Thoracic aorta (tissue), 2 donors: ENCODE measurements at regions not wholly inside any gene's neighbourhood (a gene's known extent, or its start where the extent isn't known, plus 50 kb on each side); places are given as distances from the start of the nearest gene placed in this dataset.

Source experiments
- ATAC-seq: fragments of 150-250 bp; one replicate; pipeline ENCODE4 v1.8.0; 2017; ENCODE audit warnings: low read depth; ENCODE audit not compliant: insufficient number of reproducible peaks, low FRiP score
- DNase-seq: peaks from one replicate; pipeline ENCODE4 v3.0.0-alpha.2; 2020; ENCODE audit warnings: low spot score
- H3K27ac ChIP-seq, 2 donors: fragments of 200-600 bp; sonication (generic); 1 replicate in 1 of 2; 2 replicates in 1 of 2; pipeline ENCODE4 v1.5.1; 2016; ENCODE audit warnings: mild to moderate bottlenecking in 2 of 2, moderate library complexity in 2 of 2
- H3K27me3 ChIP-seq: fragments of 200-600 bp; sonication (generic); replicated peaks from 2 replicates; pipeline ENCODE4 v1.6.0; 2016; ENCODE audit warnings: mild to moderate bottlenecking; ENCODE audit not compliant: insufficient read depth
- H3K36me3 ChIP-seq: fragments of 200-600 bp; sonication (generic); one replicate; pipeline ENCODE4 v1.5.1; 2016
- H3K4me1 ChIP-seq, 2 donors: fragments of 200-600 bp; sonication (generic); 1 replicate in 1 of 2; 2 replicates in 1 of 2; pipeline versions ENCODE4 v1.5.1 to v1.6.0; 2016; ENCODE audit warnings: low read depth in 2 of 2, mild to moderate bottlenecking in 1 of 2; ENCODE audit not compliant: control insufficient read depth in 1 of 2
- H3K4me3 ChIP-seq: fragments of 200-600 bp; sonication (generic); 2 replicates; pipeline ENCODE4 v1.5.1; 2016; ENCODE audit warnings: mild to moderate bottlenecking
- H3K9me3 ChIP-seq: fragments of 200-600 bp; sonication (generic); 2 replicates; pipeline ENCODE4 v1.5.1; 2016
- TF ChIP-seq, protein P1 (sequence below): fragments of 200-600 bp; sonication (generic); IDR thresholded peaks from one replicate; pipeline ENCODE4 v1.5.1; 2019; ENCODE audit warnings: antibody characterized with exemption

GRCh38 chr5:61966296-61966955 lies 339.6 kb upstream of the KIF2A start:
- Histone ChIP-seq H3K36me3 (no peaks in the 10 kb centered on the region), H3K27ac (no peak overlapping the region), H3K4me3 (no peak overlapping the region), H3K9me3 (no peaks in the 10 kb centered on the region), H3K4me1 (no peaks in the 10 kb centered on the region), H3K27me3 (no peaks in the 10 kb centered on the region)
- TF ChIP-seq, protein P1, sequence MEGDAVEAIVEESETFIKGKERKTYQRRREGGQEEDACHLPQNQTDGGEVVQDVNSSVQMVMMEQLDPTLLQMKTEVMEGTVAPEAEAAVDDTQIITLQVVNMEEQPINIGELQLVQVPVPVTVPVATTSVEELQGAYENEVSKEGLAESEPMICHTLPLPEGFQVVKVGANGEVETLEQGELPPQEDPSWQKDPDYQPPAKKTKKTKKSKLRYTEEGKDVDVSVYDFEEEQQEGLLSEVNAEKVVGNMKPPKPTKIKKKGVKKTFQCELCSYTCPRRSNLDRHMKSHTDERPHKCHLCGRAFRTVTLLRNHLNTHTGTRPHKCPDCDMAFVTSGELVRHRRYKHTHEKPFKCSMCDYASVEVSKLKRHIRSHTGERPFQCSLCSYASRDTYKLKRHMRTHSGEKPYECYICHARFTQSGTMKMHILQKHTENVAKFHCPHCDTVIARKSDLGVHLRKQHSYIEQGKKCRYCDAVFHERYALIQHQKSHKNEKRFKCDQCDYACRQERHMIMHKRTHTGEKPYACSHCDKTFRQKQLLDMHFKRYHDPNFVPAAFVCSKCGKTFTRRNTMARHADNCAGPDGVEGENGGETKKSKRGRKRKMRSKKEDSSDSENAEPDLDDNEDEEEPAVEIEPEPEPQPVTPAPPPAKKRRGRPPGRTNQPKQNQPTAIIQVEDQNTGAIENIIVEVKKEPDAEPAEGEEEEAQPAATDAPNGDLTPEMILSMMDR = no peak
- ATAC-seq = no peak
- DNase-seq = no peak

- Histone ChIP-seq H3K9me3 (no peaks in the 10 kb centered on the region), H3K4me3 (no peak overlapping the region), H3K4me1 (no peaks in the 10 kb centered on the region), H3K27me3 (no peaks in the 10 kb centered on the region), H3K27ac (no peak overlapping the region), H3K36me3 (no peaks in the 10 kb centered on the region)
- no peak for DNase-seq
- TF ChIP-seq, protein P1 = no peak
- ATAC-seq = no peak
Observed at GRCh38 chr5:61966997-61967396, 339.0 kb upstream of the KIF2A start.

DNA sequence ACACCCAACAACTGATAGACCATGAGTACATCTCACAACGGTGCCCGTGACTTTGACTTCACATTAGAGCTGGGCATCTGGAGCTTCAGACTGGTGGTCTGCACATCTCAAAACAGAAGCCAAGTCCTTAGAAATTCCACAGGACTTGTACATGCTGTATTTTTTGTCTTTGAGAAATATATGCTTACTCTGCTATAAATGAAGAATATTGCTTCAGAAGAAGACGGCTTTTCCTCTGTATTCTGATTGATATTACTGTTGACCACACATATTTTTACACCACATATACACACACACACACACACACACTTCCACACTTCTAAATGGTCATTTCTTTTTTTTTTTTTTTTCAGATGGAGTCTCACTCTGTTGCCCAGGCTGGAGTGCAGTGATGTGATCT lies 338.3 kb upstream of the KIF2A start:
- no peak for DNase-seq
- Histone ChIP-seq H3K4me1 (no peaks in the 10 kb centered on the region), H3K27ac (no peak overlapping the region), H3K4me3 (no peak overlapping the region), H3K9me3 (no peaks in the 10 kb centered on the region), H3K36me3 (no peaks in the 10 kb centered on the region), H3K27me3 (no peaks in the 10 kb centered on the region)
- TF ChIP-seq, protein P1 = no peak
- no peak for ATAC-seq

DNA sequence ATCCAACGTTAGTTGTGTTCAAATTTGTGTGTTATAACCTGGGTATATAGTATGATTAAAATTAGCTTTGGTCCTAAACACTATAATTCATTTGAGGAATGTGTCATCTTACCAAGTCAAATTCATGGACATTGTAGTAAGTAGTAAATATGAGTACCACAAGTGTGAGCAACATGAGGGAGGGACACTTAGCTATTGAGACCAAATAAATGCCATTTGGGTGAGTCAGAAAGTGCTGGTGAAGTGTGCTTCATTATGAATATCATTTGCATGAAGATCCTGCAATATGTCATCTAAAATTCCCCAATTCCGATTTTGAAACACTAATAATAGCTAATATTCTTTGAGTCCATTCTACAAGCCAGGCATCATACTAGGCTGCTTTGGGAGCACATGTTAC lies 336.7 kb upstream of the KIF2A start:
- H3K27ac ChIP-seq = no peak overlapping the region
- ATAC-seq = no peak

GRCh38 chr5:61969755-61970154 lies 336.3 kb upstream of the KIF2A start:
- Histone ChIP-seq H3K4me1 (no peaks in the 10 kb centered on the region), H3K9me3 (no peaks in the 10 kb centered on the region), H3K4me3 (no peak overlapping the region), H3K27ac (no peak overlapping the region), H3K27me3 (no peaks in the 10 kb centered on the region), H3K36me3 (no peaks in the 10 kb centered on the region)
- TF ChIP-seq, protein P1 = no peak
- ATAC-seq (no peak), DNase-seq (no peak)

More for the DNA sequence above, 336.7 kb upstream of the KIF2A start:
- Histone ChIP-seq H3K27me3 (no peaks in the 10 kb centered on the region), H3K9me3 (no peaks in the 10 kb centered on the region), H3K4me3 (no peak overlapping the region), H3K4me1 (no peaks in the 10 kb centered on the region), H3K36me3 (no peaks in the 10 kb centered on the region)
- TF ChIP-seq, protein P1 = no peak
- no peak for DNase-seq
